GM18508 (cell line): ENCODE measurements at regions not wholly inside any gene's neighbourhood (a gene's known extent, or its start where the extent isn't known, plus 50 kb on each side); places are given as distances from the start of the nearest gene placed in this dataset.
"Not testable (repeated sequence)": the region's sequence is repeated elsewhere in the genome, so short reads cannot be mapped to it uniquely, and the experiment has no call there.

Experiments used
- ATAC-seq: cut with Tn5 transposase; IDR thresholded peaks from one replicate; pipeline ENCODE4 v1.9.1; 2021; ENCODE audit warnings: moderate number of reproducible peaks; ENCODE audit not compliant: insufficient read depth, unreplicated experiment

GRCh38 chr6:71360556-71361335 is 72.1 kb downstream of the OGFRL1 start:
- ATAC-seq = not testable (repeated sequence)

GRCh38 chr6:71364889-71365542 is 76.4 kb downstream of the OGFRL1 start:
- ATAC-seq = no peak

GRCh38 chr6:71367756-71368155 is 79.1 kb downstream of the OGFRL1 start:
- ATAC-seq = no peak

- no peak for ATAC-seq
Measured at GRCh38 chr6:71368284-71368683, 79.7 kb downstream of the OGFRL1 start.

GRCh38 chr6:71371559-71371958 is 82.9 kb downstream of the OGFRL1 start:
- ATAC-seq = no peak

GRCh38 chr6:71373943-71374342 is 85.3 kb downstream of the OGFRL1 start:
- no peak for ATAC-seq

GRCh38 chr6:71375676-71376075 is 87.1 kb downstream of the OGFRL1 start:
- ATAC-seq = no peak

- no peak for ATAC-seq
Measured at GRCh38 chr6:71376830-71377229, 88.2 kb downstream of the OGFRL1 start.

GRCh38 chr6:71383476-71383875 is 94.9 kb downstream of the OGFRL1 start:
- ATAC-seq = no peak

- ATAC-seq = no peak
Measured at GRCh38 chr6:71383901-71384489, 95.4 kb downstream of the OGFRL1 start.

GRCh38 chr6:71385111-71385822 is 96.7 kb downstream of the OGFRL1 start:
- ATAC-seq = no peak

- ATAC-seq = no peak
Measured at GRCh38 chr6:71386215-71386614, 97.6 kb downstream of the OGFRL1 start.

- no peak for ATAC-seq
Measured at GRCh38 chr6:71387179-71387578, 98.6 kb downstream of the OGFRL1 start.

- ATAC-seq = no peak
Measured at GRCh38 chr6:71388068-71388744, 99.6 kb downstream of the OGFRL1 start.

GRCh38 chr6:71388856-71389527 is 100.4 kb downstream of the OGFRL1 start:
- no peak for ATAC-seq

- ATAC-seq = no peak
Measured at GRCh38 chr6:71391126-71391525, 102.5 kb downstream of the OGFRL1 start.

GRCh38 chr6:71392276-71392675 is 103.7 kb downstream of the OGFRL1 start:
- no peak for ATAC-seq

GRCh38 chr6:71393471-71393870 is 104.9 kb downstream of the OGFRL1 start:
- ATAC-seq = no peak

GRCh38 chr6:71393981-71394432 is 105.4 kb downstream of the OGFRL1 start:
- ATAC-seq = no peak

GRCh38 chr6:71394926-71395325 is 106.3 kb downstream of the OGFRL1 start:
- no peak for ATAC-seq
